Type B pancreatic cell (in vitro differentiated cells): ENCODE measurements at regions not wholly inside any gene's neighbourhood (a gene's known extent, or its start where the extent isn't known, plus 50 kb on each side); places are given as distances from the start of the nearest gene placed in this dataset.

Experiments used
- DNase-seq: peaks from one replicate; pipeline ENCODE4 v3.0.0; 2021; ENCODE audit warnings: mixed read lengths; ENCODE audit not compliant: unreplicated experiment; ENCODE audit errors: extremely low spot score
- H3K27ac Mint-ChIP-seq: 2 replicates; pipeline ENCODE4 v1.8.0; 2021; ENCODE audit warnings: mild to moderate bottlenecking, mixed read lengths
- H3K27me3 Mint-ChIP-seq: 2 replicates; pipeline ENCODE4 v1.8.0; 2021; ENCODE audit warnings: mixed read lengths
- H3K36me3 Mint-ChIP-seq: 2 replicates; pipeline ENCODE4 v1.8.0; 2021; ENCODE audit warnings: mixed read lengths
- H3K4me1 Mint-ChIP-seq: one replicate; pipeline ENCODE4 v1.8.0; 2021; ENCODE audit warnings: mixed read lengths; ENCODE audit not compliant: unreplicated experiment
- H3K4me3 Mint-ChIP-seq: 2 replicates; pipeline ENCODE4 v1.8.0; 2021; ENCODE audit warnings: mild to moderate bottlenecking, mixed read lengths
- H3K9me3 Mint-ChIP-seq: 2 replicates; pipeline ENCODE4 v1.8.0; 2021; ENCODE audit warnings: mixed read lengths
- TF ChIP-seq, protein P1 (sequence below): fragments of 200-600 bp; sonication (generic); conservative IDR thresholded peaks from 2 replicates; pipeline ENCODE4 v1.5.0; 2021; ENCODE audit warnings: antibody characterized with exemption, mild to moderate bottlenecking

DNA sequence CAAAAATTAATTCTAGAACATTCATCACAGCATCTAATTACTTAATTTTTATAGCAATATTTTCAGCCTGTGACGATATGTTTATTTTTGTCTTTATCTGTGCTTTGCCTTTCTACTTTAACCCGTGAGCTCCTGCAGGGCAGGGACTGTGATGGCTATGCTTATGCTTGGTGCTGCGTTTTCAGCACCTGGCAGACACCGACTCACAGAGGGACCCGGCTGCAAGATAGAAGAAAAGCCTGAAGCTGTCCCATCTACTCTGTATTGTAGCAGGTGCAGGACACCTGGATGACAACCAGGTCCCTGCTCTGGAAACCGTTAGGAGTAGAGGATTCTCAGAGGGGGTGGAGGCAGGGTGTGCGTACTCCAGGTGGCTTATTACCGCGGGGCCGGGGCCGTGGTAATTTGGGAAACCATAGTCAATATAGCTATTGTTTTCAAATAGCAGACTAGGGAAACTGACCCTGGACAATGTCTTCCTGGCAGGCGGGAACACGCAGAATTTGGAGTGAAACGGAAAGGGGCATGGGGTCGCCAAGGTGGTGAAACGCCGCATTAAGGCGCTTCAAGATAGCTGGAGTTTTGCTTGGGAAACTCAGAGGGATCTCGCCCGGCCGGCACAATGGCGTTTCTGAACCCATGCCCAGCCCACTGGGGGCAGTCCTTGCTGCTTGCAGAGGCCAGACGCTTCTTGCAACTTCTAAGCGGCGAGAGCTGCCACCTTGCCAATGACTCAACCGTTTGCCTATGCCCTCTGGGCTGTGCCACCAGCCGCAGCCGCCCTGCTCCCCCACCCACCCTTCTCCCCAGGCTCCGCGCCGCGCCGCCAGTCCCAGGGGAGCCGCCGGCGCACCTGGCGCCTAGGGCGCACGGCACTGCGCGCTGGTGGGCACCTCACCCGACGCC lies 140.1 kb upstream of the PALM2AKAP2 start:
- H3K36me3 Mint-ChIP-seq = no peaks in the 10 kb centered on the region
- TF ChIP-seq, protein P1, sequence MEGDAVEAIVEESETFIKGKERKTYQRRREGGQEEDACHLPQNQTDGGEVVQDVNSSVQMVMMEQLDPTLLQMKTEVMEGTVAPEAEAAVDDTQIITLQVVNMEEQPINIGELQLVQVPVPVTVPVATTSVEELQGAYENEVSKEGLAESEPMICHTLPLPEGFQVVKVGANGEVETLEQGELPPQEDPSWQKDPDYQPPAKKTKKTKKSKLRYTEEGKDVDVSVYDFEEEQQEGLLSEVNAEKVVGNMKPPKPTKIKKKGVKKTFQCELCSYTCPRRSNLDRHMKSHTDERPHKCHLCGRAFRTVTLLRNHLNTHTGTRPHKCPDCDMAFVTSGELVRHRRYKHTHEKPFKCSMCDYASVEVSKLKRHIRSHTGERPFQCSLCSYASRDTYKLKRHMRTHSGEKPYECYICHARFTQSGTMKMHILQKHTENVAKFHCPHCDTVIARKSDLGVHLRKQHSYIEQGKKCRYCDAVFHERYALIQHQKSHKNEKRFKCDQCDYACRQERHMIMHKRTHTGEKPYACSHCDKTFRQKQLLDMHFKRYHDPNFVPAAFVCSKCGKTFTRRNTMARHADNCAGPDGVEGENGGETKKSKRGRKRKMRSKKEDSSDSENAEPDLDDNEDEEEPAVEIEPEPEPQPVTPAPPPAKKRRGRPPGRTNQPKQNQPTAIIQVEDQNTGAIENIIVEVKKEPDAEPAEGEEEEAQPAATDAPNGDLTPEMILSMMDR = no peak
- H3K4me3 Mint-ChIP-seq = peak overlapping the region; percentile 77
- no peak for DNase-seq
- H3K4me1 Mint-ChIP-seq = peaks cover 7% of the 10 kb centered on the region
- H3K27me3 Mint-ChIP-seq = peaks cover 87% of the 10 kb centered on the region
- peaks cover 4% of the 10 kb centered on the region for H3K9me3 Mint-ChIP-seq
- H3K27ac Mint-ChIP-seq = no peak overlapping the region

DNA sequence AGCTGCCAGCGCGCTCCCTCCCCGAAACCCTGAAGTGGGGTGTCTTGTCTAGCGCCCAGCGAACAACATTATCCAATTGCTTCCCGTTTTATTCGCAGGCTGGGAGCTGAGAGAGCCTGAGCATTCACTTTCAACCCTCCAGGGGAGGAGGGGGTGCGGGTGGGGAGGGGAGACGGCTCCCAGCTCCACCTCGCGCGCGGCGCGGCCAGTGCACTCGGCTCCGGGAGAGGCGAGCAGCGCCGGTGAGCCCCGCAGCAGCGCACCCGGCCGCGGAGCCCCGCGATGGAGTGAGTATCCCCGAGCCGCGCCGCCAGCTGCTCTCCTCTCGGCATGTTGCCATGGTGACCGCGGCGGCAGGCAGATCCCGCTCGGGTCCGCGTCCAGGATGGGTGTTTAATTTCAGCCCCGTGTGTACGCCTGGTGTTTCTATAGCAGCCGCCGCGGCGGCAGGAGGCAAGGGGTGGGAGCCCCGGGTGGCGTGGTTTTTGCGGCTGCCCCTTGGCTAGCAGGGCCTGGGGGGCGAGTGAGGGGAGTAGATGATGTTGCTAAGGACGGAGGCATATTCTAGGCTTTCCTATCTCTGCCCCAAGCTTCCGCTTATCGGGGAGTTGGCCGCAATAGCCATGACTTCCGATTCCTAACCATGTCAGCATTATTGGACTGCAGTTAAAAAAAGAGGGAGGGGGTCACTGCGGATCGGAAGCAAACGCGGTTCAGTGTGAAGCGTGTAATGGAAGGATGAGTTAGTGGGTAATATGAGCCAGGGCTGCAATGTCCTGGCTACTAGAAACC lies 139.2 kb upstream of the PALM2AKAP2 start:
- H3K9me3 Mint-ChIP-seq = peaks cover 4% of the 10 kb centered on the region
- TF ChIP-seq, protein P1 = no peak
- peak; percentile 77 for DNase-seq
- H3K27ac Mint-ChIP-seq = no peak overlapping the region
- H3K27me3 Mint-ChIP-seq = peaks cover 85% of the 10 kb centered on the region
- no peaks in the 10 kb centered on the region for H3K36me3 Mint-ChIP-seq
- peaks cover 7% of the 10 kb centered on the region for H3K4me1 Mint-ChIP-seq
- H3K4me3 Mint-ChIP-seq = peak overlapping the region; percentile 77

- Mint-ChIP-seq H3K36me3 (no peaks in the 10 kb centered on the region), H3K4me3 (peak overlapping the region; percentile 77), H3K27ac (no peak overlapping the region), H3K9me3 (peaks cover 4% of the 10 kb centered on the region), H3K27me3 (peaks cover 85% of the 10 kb centered on the region), H3K4me1 (peaks cover 7% of the 10 kb centered on the region)
- TF ChIP-seq, protein P1 = no peak
- DNase-seq = no peak
Measured at GRCh38 chr9:109641372-109641659, 138.7 kb upstream of the PALM2AKAP2 start.

DNA sequence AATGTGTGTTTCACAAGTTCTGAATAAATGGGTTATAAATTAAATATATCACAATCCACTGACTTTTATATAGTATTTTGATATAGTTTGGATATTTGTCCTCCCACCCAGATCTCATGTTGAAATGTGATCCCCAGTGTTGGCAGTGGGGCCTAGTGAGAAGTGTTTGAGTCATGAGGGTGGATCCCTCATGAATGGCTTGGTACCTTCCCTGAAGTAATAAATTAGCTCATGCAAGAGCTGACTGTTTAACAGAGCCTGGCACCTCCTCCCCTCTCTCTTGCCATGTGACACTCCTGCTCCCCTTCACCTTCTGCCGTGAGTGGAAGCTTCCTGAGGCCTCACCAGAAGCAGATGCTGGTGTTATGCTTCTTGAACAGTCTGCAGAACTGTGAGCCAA lies 127.9 kb upstream of the PALM2AKAP2 start:
- DNase-seq = no peak
- TF ChIP-seq, protein P1 = no peak
- Mint-ChIP-seq H3K4me3 (no peak overlapping the region), H3K27me3 (peaks cover 37% of the 10 kb centered on the region), H3K9me3 (no peaks in the 10 kb centered on the region), H3K36me3 (peaks cover 4% of the 10 kb centered on the region), H3K27ac (no peak overlapping the region), H3K4me1 (no peaks in the 10 kb centered on the region)

DNA sequence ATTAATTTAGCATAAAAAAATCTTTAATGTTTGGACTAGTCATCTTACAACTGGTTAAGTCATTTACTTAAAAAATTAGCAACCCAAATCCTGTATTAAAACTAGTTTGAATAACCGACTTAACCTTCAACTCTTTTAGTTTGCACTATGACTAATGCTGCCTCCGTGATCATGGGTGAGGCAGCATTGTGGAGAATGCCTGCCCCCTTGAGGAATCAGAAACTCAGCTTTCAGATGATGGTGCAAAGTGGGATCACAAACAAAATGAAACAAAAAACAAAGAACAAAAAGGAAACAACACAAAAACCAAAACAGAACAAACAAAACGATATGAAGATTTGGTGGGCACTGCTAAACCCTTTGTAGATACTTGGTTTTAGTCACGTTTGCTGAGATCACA lies 127.0 kb upstream of the PALM2AKAP2 start:
- TF ChIP-seq, protein P1 = peak; percentile 53
- no peak for DNase-seq
- Mint-ChIP-seq H3K36me3 (peaks cover 2% of the 10 kb centered on the region), H3K4me1 (no peaks in the 10 kb centered on the region), H3K9me3 (no peaks in the 10 kb centered on the region), H3K4me3 (no peak overlapping the region), H3K27ac (no peak overlapping the region), H3K27me3 (peaks cover 32% of the 10 kb centered on the region)
